Right atrium auricular region (tissue), 2 donors: ENCODE measurements at regions not wholly inside any gene's neighbourhood (a gene's known extent, or its start where the extent isn't known, plus 50 kb on each side); places are given as distances from the start of the nearest gene placed in this dataset.

ENCODE experiments used
- DNase-seq: peaks from one replicate; pipeline ENCODE4 v3.0.0-alpha.2; 2019; ENCODE audit warnings: low spot score
- H3K27ac ChIP-seq, 2 donors: fragments of 200-600 bp; sonication (generic); 1 replicate in 1 of 2; 2 replicates in 1 of 2; pipeline ENCODE4 v1.5.1; 2016 to 2019
- H3K27me3 ChIP-seq, 2 donors: fragments of 200-600 bp; sonication (generic); one replicate each; pipeline versions ENCODE4 v1.5.1 to v1.6.0; 2017 to 2019
- H3K36me3 ChIP-seq: fragments of 200-600 bp; sonication (generic); one replicate; pipeline ENCODE4 v1.5.1; 2016
- H3K4me1 ChIP-seq, 2 donors: fragments of 200-600 bp; sonication (generic); one replicate each; pipeline versions ENCODE4 v1.5.1 to v1.6.0; 2017 to 2019
- H3K4me3 ChIP-seq, 2 donors: fragments of 200-600 bp; sonication (generic); 1 replicate in 1 of 2; 2 replicates in 1 of 2; pipeline ENCODE4 v1.5.1; 2017 to 2019; ENCODE audit warnings: mild to moderate bottlenecking in 1 of 2, moderate library complexity in 1 of 2
- H3K9me3 ChIP-seq, 2 donors: fragments of 200-600 bp; sonication (generic); one replicate each; pipeline ENCODE4 v1.5.1; 2019
- CTCF ChIP-seq, 2 donors: fragments of 200-600 bp; sonication (generic); IDR thresholded peaks; one replicate each; pipeline ENCODE4 v1.5.1; 2019; ENCODE audit warnings: antibody characterized with exemption in 2 of 2

GRCh38 chr2:219944866-219945265 lies 317.4 kb downstream of the SLC4A3 start:
- Histone ChIP-seq H3K4me1 (no peaks in the 10 kb centered on the region), H3K27ac (no peak overlapping the region), H3K4me3 (no peak overlapping the region), H3K27me3 (no peaks in the 10 kb centered on the region), H3K36me3 (no peaks in the 10 kb centered on the region), H3K9me3 (no peaks in the 10 kb centered on the region)
- no peak for TF ChIP-seq CTCF (IDR thresholded peaks at IDR 0.05)
- no peak for DNase-seq

- H3K27ac ChIP-seq, result no peak overlapping the region
- no peak for TF ChIP-seq CTCF (IDR thresholded peaks at IDR 0.05)
- no peaks in the 10 kb centered on the region for H3K36me3 ChIP-seq
- no peak overlapping the region for H3K4me3 ChIP-seq
- no peaks in the 10 kb centered on the region for H3K4me1 ChIP-seq
- no peaks in the 10 kb centered on the region for H3K27me3 ChIP-seq
- no peak for DNase-seq
- H3K9me3 ChIP-seq, result no peaks in the 10 kb centered on the region
Observed at GRCh38 chr2:219946021-219946420, 318.6 kb downstream of the SLC4A3 start.

GRCh38 chr2:219946529-219946928 lies 319.1 kb downstream of the SLC4A3 start:
- Histone ChIP-seq H3K36me3 (no peaks in the 10 kb centered on the region), H3K4me1 (no peaks in the 10 kb centered on the region), H3K27ac (no peak overlapping the region), H3K27me3 (no peaks in the 10 kb centered on the region), H3K4me3 (no peak overlapping the region), H3K9me3 (no peaks in the 10 kb centered on the region)
- TF ChIP-seq CTCF (IDR thresholded peaks at IDR 0.05), result no peak
- no peak for DNase-seq

- Histone ChIP-seq H3K27me3 (no peaks in the 10 kb centered on the region), H3K27ac (no peak overlapping the region), H3K9me3 (no peaks in the 10 kb centered on the region), H3K4me1 (no peaks in the 10 kb centered on the region), H3K36me3 (no peaks in the 10 kb centered on the region), H3K4me3 (no peak overlapping the region)
- TF ChIP-seq CTCF (IDR thresholded peaks at IDR 0.05), result no peak
- no peak for DNase-seq
Observed at GRCh38 chr2:219947575-219947974, 320.1 kb downstream of the SLC4A3 start.

GRCh38 chr2:219949053-219949452 lies 321.6 kb downstream of the SLC4A3 start:
- no peak for TF ChIP-seq CTCF (IDR thresholded peaks at IDR 0.05)
- H3K4me3 ChIP-seq, result no peak overlapping the region
- H3K4me1 ChIP-seq, result no peaks in the 10 kb centered on the region
- DNase-seq, result no peak
- H3K27ac ChIP-seq, result no peak overlapping the region
- no peaks in the 10 kb centered on the region for H3K36me3 ChIP-seq
- H3K27me3 ChIP-seq, result no peaks in the 10 kb centered on the region
- no peaks in the 10 kb centered on the region for H3K9me3 ChIP-seq

- no peak overlapping the region for H3K4me3 ChIP-seq
- no peaks in the 10 kb centered on the region for H3K27me3 ChIP-seq
- DNase-seq, result no peak
- H3K36me3 ChIP-seq, result no peaks in the 10 kb centered on the region
- TF ChIP-seq CTCF (IDR thresholded peaks at IDR 0.05), result no peak
- no peaks in the 10 kb centered on the region for H3K4me1 ChIP-seq
- peaks cover 0 to under 1% of the 10 kb centered on the region in 2 donors for H3K9me3 ChIP-seq
- no peak overlapping the region for H3K27ac ChIP-seq
Observed at GRCh38 chr2:219951099-219951498, 323.7 kb downstream of the SLC4A3 start.
